Caki2 (cell line): ENCODE measurements at regions not wholly inside any gene's neighbourhood (a gene's known extent, or its start where the extent isn't known, plus 50 kb on each side); places are given as distances from the start of the nearest gene placed in this dataset.
A peak's percentile ranks its signal among the peaks of the same experiment; 100 is the strongest.

Experiments used
- DNase-seq: peaks from one replicate; pipeline ENCODE4 v3.0.0-alpha.2; 2015; ENCODE audit warnings: low read depth
- in situ Hi-C: cut with HindIII; loops from 2 replicates; pipeline ENCODE4 v1.10.0; 2016; ENCODE audit warnings: low sequenced_read_pairs, low pct_unique_long_range_greater_than_20kb, mixed read lengths

GRCh38 chr12:24325331-24325730, 375.9 kb upstream of the SOX5 start:
- in situ Hi-C loops: no loop called here
- no peak for DNase-seq

GRCh38 chr12:24307716-24308335, 358.4 kb upstream of the SOX5 start:
- peak; percentile 74 for DNase-seq
- in situ Hi-C loops: no loop called here

- in situ Hi-C loops: no loop called here
- DNase-seq: no peak
These were observed 357.7 kb upstream of the SOX5 start for GRCh38 chr12:24307153-24307552.

- no peak for DNase-seq
- in situ Hi-C loops: no loop called here
These were observed 356.5 kb upstream of the SOX5 start for GRCh38 chr12:24306001-24306400.

- in situ Hi-C loops: no loop called here
- no peak for DNase-seq
These were observed 354.8 kb upstream of the SOX5 start for GRCh38 chr12:24304285-24304684.

- DNase-seq: no peak
- in situ Hi-C loops: no loop called here
These were observed 353.2 kb upstream of the SOX5 start for GRCh38 chr12:24302708-24303107.

- in situ Hi-C loops: no loop called here
These were observed 348.0 kb upstream of the SOX5 start for GRCh38 chr12:24297516-24297915.

GRCh38 chr12:24293549-24293948, 344.1 kb upstream of the SOX5 start:
- in situ Hi-C loops: no loop called here
- DNase-seq: no peak

More at GRCh38 chr12:24297516-24297915, 348.0 kb upstream of the SOX5 start:
- no peak for DNase-seq

GRCh38 chr12:24287963-24288362, 338.5 kb upstream of the SOX5 start:
- no peak for DNase-seq
- in situ Hi-C loops: no loop called here

- in situ Hi-C loops: no loop called here
- DNase-seq: no peak
These were observed 336.0 kb upstream of the SOX5 start for GRCh38 chr12:24285448-24285847.

GRCh38 chr12:24281341-24281740, 331.9 kb upstream of the SOX5 start:
- in situ Hi-C loops: no loop called here
- DNase-seq: no peak

- in situ Hi-C loops: no loop called here
- no peak for DNase-seq
These were observed 330.8 kb upstream of the SOX5 start for GRCh38 chr12:24280056-24280842.

- in situ Hi-C loops: no loop called here
- DNase-seq: no peak
These were observed 329.4 kb upstream of the SOX5 start for GRCh38 chr12:24278832-24279231.

- in situ Hi-C loops: no loop called here
- DNase-seq: no peak
These were observed 321.5 kb upstream of the SOX5 start for GRCh38 chr12:24270965-24271364.

GRCh38 chr12:24270464-24270863, 321.0 kb upstream of the SOX5 start:
- in situ Hi-C loops: no loop called here
- no peak for DNase-seq

GRCh38 chr12:24268663-24269186, 319.3 kb upstream of the SOX5 start:
- in situ Hi-C loops: no loop called here
- DNase-seq: no peak

GRCh38 chr12:24266982-24267381, 317.5 kb upstream of the SOX5 start:
- in situ Hi-C loops: no loop called here

GRCh38 chr12:24256684-24257083, 307.2 kb upstream of the SOX5 start:
- in situ Hi-C loops: no loop called here
- DNase-seq: no peak

More at GRCh38 chr12:24266982-24267381, 317.5 kb upstream of the SOX5 start:
- no peak for DNase-seq

- in situ Hi-C loops: no loop called here
- DNase-seq: no peak
These were observed 306.6 kb upstream of the SOX5 start for GRCh38 chr12:24255920-24256665.
